ENCODE measurements at regions not wholly inside any gene's neighbourhood (a gene's known extent, or its start where the extent isn't known, plus 50 kb on each side); places are given as distances from the start of the nearest gene placed in this dataset.

GRCh38 chr6:130680116-130680515, 147.1 kb upstream of the SMLR1 start:
- no peaks in the 10 kb centered on the region for H3K36me3 ChIP-seq
- no peak overlapping the region for H3K4me3 ChIP-seq
- H3K27ac ChIP-seq = no peak overlapping the region
- no peaks in the 10 kb centered on the region for H3K27me3 ChIP-seq (replicated peaks; ENCODE audit: insufficient read depth)
- intact Hi-C loops (cut with DNase I) = no loop called here
- DNase-seq (ENCODE audit: low spot score) = no peak
- 23% methylated on average over 3 of the region's 3 CpGs for WGBS
- H3K9me3 ChIP-seq = no peaks in the 10 kb centered on the region
- no peaks in the 10 kb centered on the region for H3K4me1 ChIP-seq (replicated peaks)
- TF ChIP-seq CTCF (IDR thresholded peaks at IDR 0.05) (no peak), POLR2AphosphoS5 (IDR thresholded peaks at IDR 0.05) (no peak), POLR2A (IDR thresholded peaks at IDR 0.05) (no peak)

GRCh38 chr6:130681028-130681427, 146.2 kb upstream of the SMLR1 start:
- Histone ChIP-seq H3K9me3 (no peaks in the 10 kb centered on the region), H3K27me3 (replicated peaks; ENCODE audit: insufficient read depth) (no peaks in the 10 kb centered on the region), H3K4me1 (replicated peaks) (no peaks in the 10 kb centered on the region), H3K27ac (peak overlapping the region in 1 of 2 donors; percentile 16), H3K36me3 (no peaks in the 10 kb centered on the region), H3K4me3 (no peak overlapping the region)
- 45% methylated on average over 1 of the region's 1 CpG for WGBS
- no peak for DNase-seq (ENCODE audit: low spot score)
- TF ChIP-seq POLR2A (IDR thresholded peaks at IDR 0.05) (no peak), POLR2AphosphoS5 (IDR thresholded peaks at IDR 0.05) (no peak), CTCF (IDR thresholded peaks at IDR 0.05) (no peak)
- intact Hi-C loops (cut with DNase I) = no loop called here

GRCh38 chr6:130682066-130682465, 145.1 kb upstream of the SMLR1 start:
- Histone ChIP-seq H3K36me3 (no peaks in the 10 kb centered on the region), H3K27ac (no peak overlapping the region), H3K9me3 (no peaks in the 10 kb centered on the region), H3K27me3 (replicated peaks; ENCODE audit: insufficient read depth) (no peaks in the 10 kb centered on the region), H3K4me3 (no peak overlapping the region), H3K4me1 (replicated peaks) (no peaks in the 10 kb centered on the region)
- DNase-seq (ENCODE audit: low spot score) = no peak
- TF ChIP-seq POLR2AphosphoS5 (IDR thresholded peaks at IDR 0.05) = no peak
- no peak for TF ChIP-seq CTCF (IDR thresholded peaks at IDR 0.05)
- TF ChIP-seq POLR2A (IDR thresholded peaks at IDR 0.05) = no peak
- 84% methylated on average over 5 of the region's 5 CpGs for WGBS
- intact Hi-C loops (cut with DNase I) = no loop called here

GRCh38 chr6:130683761-130684517, 143.3 kb upstream of the SMLR1 start:
- H3K9me3 ChIP-seq = no peaks in the 10 kb centered on the region
- DNase-seq (ENCODE audit: low spot score) = no peak
- no peaks in the 10 kb centered on the region for H3K36me3 ChIP-seq
- no peak overlapping the region for H3K4me3 ChIP-seq
- TF ChIP-seq POLR2A (IDR thresholded peaks at IDR 0.05) = no peak
- no peak for TF ChIP-seq CTCF (IDR thresholded peaks at IDR 0.05)
- no peak for TF ChIP-seq POLR2AphosphoS5 (IDR thresholded peaks at IDR 0.05)
- H3K27ac ChIP-seq = no peak overlapping the region
- no peaks in the 10 kb centered on the region for H3K4me1 ChIP-seq (replicated peaks)
- no peaks in the 10 kb centered on the region for H3K27me3 ChIP-seq (replicated peaks; ENCODE audit: insufficient read depth)
- intact Hi-C loops (cut with DNase I) = no loop called here
- 76% methylated on average over 7 of the region's 7 CpGs for WGBS

GRCh38 chr6:130692659-130693058, 134.5 kb upstream of the SMLR1 start:
- H3K4me3 ChIP-seq = no peak overlapping the region
- TF ChIP-seq POLR2AphosphoS5 (IDR thresholded peaks at IDR 0.05) (no peak), POLR2A (IDR thresholded peaks at IDR 0.05) (no peak), CTCF (IDR thresholded peaks at IDR 0.05) (no peak)
- 83% methylated on average over 2 of the region's 2 CpGs for WGBS
- no peak for DNase-seq (ENCODE audit: low spot score)
- no peaks in the 10 kb centered on the region for H3K4me1 ChIP-seq (replicated peaks)
- no peaks in the 10 kb centered on the region for H3K9me3 ChIP-seq
- no peaks in the 10 kb centered on the region for H3K27me3 ChIP-seq (replicated peaks; ENCODE audit: insufficient read depth)
- intact Hi-C loops (cut with DNase I) = loop anchor here (10.0 kb wide), 1 partner anchor 58 kb away; no protein-coding TSS in a partner anchor
- no peaks in the 10 kb centered on the region for H3K36me3 ChIP-seq
- H3K27ac ChIP-seq = no peak overlapping the region

Measured in prostate gland (tissue), 2 donors.